IMR-90 (cell line): ENCODE measurements at regions not wholly inside any gene's neighbourhood (a gene's known extent, or its start where the extent isn't known, plus 50 kb on each side); places are given as distances from the start of the nearest gene placed in this dataset.

Experiments
- ATAC-seq: fragments of 200-7000 bp; cut with Tn5 transposase; 2 replicates; pipeline ENCODE4 v1.9.1; 2020; ENCODE audit warnings: low read depth, mild to moderate bottlenecking, moderate library complexity
- BruUV-seq: library from RNA; stranded (reverse); fragments of 400-500 nt; replicated peaks from 2 replicates; lab custom pipeline; 2021; lab: Mats Ljungman, UMichigan
- CTCF ChIA-PET: fragments of 300-600 bp; formaldehyde crosslinking; extraction: SDS; loops from one replicate; lab custom pipeline; 2021; ENCODE audit warnings: antibody characterized with exemption; lab: Yijun Ruan, JAX
- POLR2A ChIA-PET: fragments of 300-600 bp; sonication (Branson Sonifier 250); formaldehyde crosslinking; loops from one replicate; lab custom pipeline; 2022; ENCODE audit warnings: antibody characterized with exemption; ENCODE audit not compliant: unreplicated experiment; lab: Charles Lee
- DNase-seq: peaks from one replicate; pipeline ENCODE4 v3.0.0; 2013
- H2AFZ ChIP-seq: replicated peaks from 2 replicates; pipeline ENCODE3; 2013; ENCODE audit warnings: low read length, mild to moderate bottlenecking; ENCODE audit not compliant: poor library complexity
- H2AK5ac ChIP-seq: 2 replicates; pipeline ENCODE4 v1.6.1; 2013; ENCODE audit warnings: low read depth, low read length, inconsistent platforms
- H2AK9ac ChIP-seq: replicated peaks from 2 replicates; pipeline ENCODE3; 2013; ENCODE audit warnings: mild to moderate bottlenecking, low read depth, low read length, moderate library complexity; ENCODE audit not compliant: poor library complexity
- H2BK120ac ChIP-seq: 2 replicates; pipeline ENCODE4 v1.6.1; 2013; ENCODE audit warnings: low read depth, low read length, inconsistent platforms
- H2BK15ac ChIP-seq: 3 replicates; pipeline ENCODE4 v1.6.1; 2013; ENCODE audit warnings: low read depth, low read length, inconsistent platforms
- H2BK20ac ChIP-seq: 2 replicates; pipeline ENCODE4 v1.6.1; 2013; ENCODE audit warnings: low read depth, mild to moderate bottlenecking, inconsistent platforms, low read length, moderate library complexity
- H2BK5ac ChIP-seq: 2 replicates; pipeline ENCODE4 v1.6.1; 2013; ENCODE audit warnings: mild to moderate bottlenecking, low read depth, low read length, inconsistent platforms; ENCODE audit not compliant: poor library complexity, severe bottlenecking
- H3K14ac ChIP-seq: replicated peaks from 2 replicates; pipeline ENCODE4 v1.6.1; 2013; ENCODE audit warnings: low read depth, low read length, inconsistent platforms
- H3K18ac ChIP-seq: 2 replicates; pipeline ENCODE4 v1.6.1; 2013; ENCODE audit warnings: low read depth, low read length, control low read depth
- H3K23ac ChIP-seq: 2 replicates; pipeline ENCODE4 v1.6.1; 2013; ENCODE audit warnings: low read depth, low read length, inconsistent platforms
- H3K27ac ChIP-seq: 2 replicates; pipeline ENCODE4 v1.5.1; 2013; ENCODE audit warnings: mild to moderate bottlenecking, control low read depth, low read length; ENCODE audit not compliant: insufficient read depth
- H3K27me3 ChIP-seq: 2 replicates; pipeline ENCODE4 v1.6.1; 2013; ENCODE audit warnings: low read length; ENCODE audit not compliant: control insufficient read depth, insufficient read depth
- H3K36me3 ChIP-seq: 2 replicates; pipeline ENCODE4 v1.6.1; 2013; ENCODE audit warnings: low read length, mixed read lengths; ENCODE audit not compliant: control insufficient read depth, insufficient read depth
- H3K4ac ChIP-seq: 2 replicates; pipeline ENCODE4 v1.6.1; 2013; ENCODE audit warnings: low read depth, low read length, inconsistent platforms
- H3K4me1 ChIP-seq: 2 replicates; pipeline ENCODE4 v1.6.1; 2013; ENCODE audit warnings: low read length, mixed read lengths; ENCODE audit not compliant: control insufficient read depth, insufficient read depth
- H3K4me2 ChIP-seq: 2 replicates; pipeline ENCODE4 v1.6.1; 2013; ENCODE audit warnings: low read depth, mild to moderate bottlenecking, control low read depth, low read length, moderate library complexity
- H3K4me3 ChIP-seq: 2 replicates; pipeline ENCODE4 v1.5.1; 2013; ENCODE audit warnings: low read depth, mild to moderate bottlenecking, control low read depth, low read length, moderate library complexity; ENCODE audit not compliant: insufficient read depth
- H3K56ac ChIP-seq: 2 replicates; pipeline ENCODE4 v1.6.1; 2013; ENCODE audit warnings: low read length, inconsistent platforms; ENCODE audit not compliant: insufficient read depth; ENCODE audit errors: extremely low read depth
- H3K79me1 ChIP-seq, 2 experiments: 2 replicates each; pipeline ENCODE4 v1.6.1; 2013; ENCODE audit warnings: low read length in 2 of 2, inconsistent platforms in 1 of 2, low read depth in 1 of 2
- H3K9ac ChIP-seq: 2 replicates; pipeline ENCODE4 v1.6.1; 2013; ENCODE audit warnings: low read depth, low read length, control low read depth
- H3K9me1 ChIP-seq: 2 replicates; pipeline ENCODE4 v1.6.1; 2013; ENCODE audit warnings: low read length, inconsistent platforms; ENCODE audit not compliant: insufficient read depth
- H3K9me3 ChIP-seq: 2 replicates; pipeline ENCODE4 v1.6.1; 2013; ENCODE audit warnings: low read length; ENCODE audit not compliant: control insufficient read depth, insufficient read depth
- H4K20me1 ChIP-seq: 2 replicates; pipeline ENCODE4 v1.6.1; 2013; ENCODE audit warnings: low read length, inconsistent platforms; ENCODE audit not compliant: insufficient read depth
- H4K5ac ChIP-seq: 2 replicates; pipeline ENCODE4 v1.6.1; 2013; ENCODE audit warnings: mild to moderate bottlenecking, low read depth, low read length, control low read depth
- H4K8ac ChIP-seq, 2 experiments: 2 replicates each; pipeline ENCODE4 v1.6.1; 2013; ENCODE audit warnings: low read depth in 2 of 2, low read length in 2 of 2, control low read depth in 1 of 2, inconsistent platforms in 1 of 2
- H4K91ac ChIP-seq: 2 replicates; pipeline ENCODE4 v1.6.1; 2013; ENCODE audit warnings: low read depth, low read length, inconsistent platforms; ENCODE audit not compliant: insufficient read depth
- CEBPB ChIP-seq: IDR thresholded peaks from 2 replicates; pipeline ENCODE4 v1.6.1; 2012; ENCODE audit warnings: low read depth, low read length, improper control_type of control experiment
- CHD1 ChIP-seq: IDR thresholded peaks from 2 replicates; pipeline ENCODE4 v1.6.1; 2012; ENCODE audit warnings: low read depth, low read length, improper control_type of control experiment
- MAFK ChIP-seq: IDR thresholded peaks from 2 replicates; pipeline ENCODE4 v1.6.1; 2012; ENCODE audit warnings: low read depth, low read length, improper control_type of control experiment
- MAZ ChIP-seq: IDR thresholded peaks from 2 replicates; pipeline ENCODE4 v1.6.1; 2012; ENCODE audit warnings: low read depth, mild to moderate bottlenecking, low read length, improper control_type of control experiment, moderate library complexity, borderline replicate concordance
- MXI1 ChIP-seq: IDR thresholded peaks from 2 replicates; pipeline ENCODE4 v1.6.1; 2012; ENCODE audit warnings: low read depth, mild to moderate bottlenecking, low read length, moderate library complexity, borderline replicate concordance
- NFE2L2 ChIP-seq: fragments of 150-350 bp; IDR thresholded peaks from 2 replicates; pipeline ENCODE4 v1.6.1; 2016; ENCODE audit warnings: low read depth, mild to moderate bottlenecking, low read length
- POLR2A ChIP-seq: IDR thresholded peaks from 2 replicates; pipeline ENCODE4 v1.6.1; 2012; ENCODE audit warnings: mild to moderate bottlenecking, low read depth, low read length
- RAD21 ChIP-seq: IDR thresholded peaks from 2 replicates; pipeline ENCODE4 v1.6.1; 2012; ENCODE audit warnings: low read length, improper control_type of control experiment
- RCOR1 ChIP-seq: IDR thresholded peaks from 2 replicates; pipeline ENCODE4 v1.6.1; 2012; ENCODE audit warnings: mild to moderate bottlenecking, low read length, improper control_type of control experiment; ENCODE audit not compliant: insufficient replicate concordance
- RFX5 ChIP-seq: IDR thresholded peaks from 2 replicates; pipeline ENCODE4 v1.8.0; 2012; ENCODE audit warnings: low read depth, mild to moderate bottlenecking, low read length, moderate library complexity
- SMC3 ChIP-seq: fragments of 150-350 bp; IDR thresholded peaks from 2 replicates; pipeline ENCODE4 v1.6.1; 2016; ENCODE audit warnings: low read depth, mild to moderate bottlenecking, antibody characterized with exemption, low read length, moderate library complexity
- WGBS, 2 experiments: methylation state at CpG; one replicate each; pipeline versions ENCODE4 v1.1.5 to v1.1.7; 2013; ENCODE audit warnings: missing lambda C conversion rate in 2 of 2; ENCODE audit not compliant: insufficient read length in 1 of 2; ENCODE audit errors: extremely low coverage in 2 of 2; 5-methylcytosine and 5-hydroxymethylcytosine counted together
- dilution Hi-C: fragments of 300-500 bp; cut with HindIII; formaldehyde crosslinking; loops from one replicate; pipeline ENCODE4 v1.14.3; 2018; ENCODE audit warnings: low sequenced_read_pairs; ENCODE audit not compliant: unreplicated experiment
- in situ Hi-C: fragments of 300-500 bp; cut with MboI; formaldehyde crosslinking; loops from 3 replicates; pipeline ENCODE4 v1.14.3; 2019; ENCODE audit warnings: low sequenced_read_pairs, inconsistent platforms, mixed read lengths
- intact Hi-C: fragments of 100-400 bp; cut with micrococcal nuclease; formaldehyde crosslinking; loops from 2 replicates; pipeline ENCODE4 v1.10.0; 2022
- TF ChIP-seq, protein P1 (sequence below): conservative IDR thresholded peaks from 2 replicates; pipeline ENCODE4 v1.5.1; 2012; ENCODE audit warnings: mild to moderate bottlenecking, low read depth, low read length, improper control_type of control experiment

DNA sequence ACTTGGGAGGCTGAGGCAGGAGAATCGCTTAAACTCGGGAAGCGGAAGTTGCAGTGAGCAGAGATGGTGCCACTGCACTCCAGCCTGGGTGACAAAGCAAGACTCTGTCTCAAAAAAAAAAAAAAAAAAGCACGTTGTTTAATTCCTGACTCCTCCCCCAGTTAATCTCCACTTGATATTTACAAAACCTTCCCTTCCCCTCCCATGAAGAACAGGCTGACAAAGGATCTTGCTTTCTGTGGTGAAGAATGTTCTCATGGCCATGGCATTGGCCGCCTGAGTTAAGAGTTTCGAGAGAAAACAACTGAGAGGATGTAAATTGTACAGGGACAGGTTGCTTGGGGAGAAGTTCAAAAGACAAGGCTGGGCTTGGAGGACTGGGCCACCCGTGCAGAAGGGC is 168.2 kb upstream of the BCOR start:
- no peak for TF ChIP-seq MXI1
- TF ChIP-seq MAFK: no peak
- no peak for TF ChIP-seq NFE2L2
- no peak for TF ChIP-seq RCOR1
- TF ChIP-seq RAD21: no peak
- TF ChIP-seq MAZ: no peak
- TF ChIP-seq SMC3: no peak
- no peak for TF ChIP-seq CEBPB
- TF ChIP-seq CHD1: no peak
- TF ChIP-seq POLR2A: no peak
- TF ChIP-seq RFX5: no peak
- TF ChIP-seq, protein P1, sequence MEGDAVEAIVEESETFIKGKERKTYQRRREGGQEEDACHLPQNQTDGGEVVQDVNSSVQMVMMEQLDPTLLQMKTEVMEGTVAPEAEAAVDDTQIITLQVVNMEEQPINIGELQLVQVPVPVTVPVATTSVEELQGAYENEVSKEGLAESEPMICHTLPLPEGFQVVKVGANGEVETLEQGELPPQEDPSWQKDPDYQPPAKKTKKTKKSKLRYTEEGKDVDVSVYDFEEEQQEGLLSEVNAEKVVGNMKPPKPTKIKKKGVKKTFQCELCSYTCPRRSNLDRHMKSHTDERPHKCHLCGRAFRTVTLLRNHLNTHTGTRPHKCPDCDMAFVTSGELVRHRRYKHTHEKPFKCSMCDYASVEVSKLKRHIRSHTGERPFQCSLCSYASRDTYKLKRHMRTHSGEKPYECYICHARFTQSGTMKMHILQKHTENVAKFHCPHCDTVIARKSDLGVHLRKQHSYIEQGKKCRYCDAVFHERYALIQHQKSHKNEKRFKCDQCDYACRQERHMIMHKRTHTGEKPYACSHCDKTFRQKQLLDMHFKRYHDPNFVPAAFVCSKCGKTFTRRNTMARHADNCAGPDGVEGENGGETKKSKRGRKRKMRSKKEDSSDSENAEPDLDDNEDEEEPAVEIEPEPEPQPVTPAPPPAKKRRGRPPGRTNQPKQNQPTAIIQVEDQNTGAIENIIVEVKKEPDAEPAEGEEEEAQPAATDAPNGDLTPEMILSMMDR: no peak
- Histone ChIP-seq H2AK9ac (no peak overlapping the region), H2AK5ac (no peak overlapping the region), H4K20me1 (no peaks in the 10 kb centered on the region), H2BK120ac (no peak overlapping the region), H4K91ac (no peak overlapping the region), H4K5ac (no peak overlapping the region), H3K4me2 (no peak overlapping the region), H3K4me1 (peaks cover 11% of the 10 kb centered on the region), H3K4me3 (no peak overlapping the region), H2BK5ac (no peak overlapping the region), H3K79me1 (no peaks in the 10 kb centered on the region), H3K9ac (no peak overlapping the region), H4K8ac (no peak overlapping the region), H3K56ac (no peak overlapping the region), H3K4ac (no peak overlapping the region), H3K14ac (no peak overlapping the region), H2BK20ac (no peak overlapping the region), H3K23ac (no peak overlapping the region), H2AFZ (no peak overlapping the region), H3K27me3 (no peaks in the 10 kb centered on the region; the same call in 1 of the 2 replicates), H3K18ac (no peak overlapping the region), H3K9me3 (peaks cover 5% of the 10 kb centered on the region; the same call in 1 of the 2 replicates), H3K36me3 (no peaks in the 10 kb centered on the region), H3K9me1 (no peaks in the 10 kb centered on the region; the same call in none of the 2 replicates), H2BK15ac (no peak overlapping the region), H3K27ac (no peak overlapping the region)
- CTCF ChIA-PET: no interaction called here
- no CpG with 5 or more reads among the region's 7 CpGs for WGBS, 2 experiments
- POLR2A ChIA-PET: no interaction called here
- intact Hi-C loops (loop anchor here (2.0 to 10.0 kb wide), 7 partner anchors 94 to 1511 kb away; no protein-coding TSS in a partner anchor), in situ Hi-C loops (loop anchor here (10.0 kb wide), 1 partner anchor 531 kb away; no protein-coding TSS in a partner anchor), dilution Hi-C loops (no loop called here)
- BruUV-seq: no TSS peak
- ATAC-seq (no peak), DNase-seq (no peak)
